IMR-90 (cell line): ENCODE measurements at regions not wholly inside any gene's neighbourhood (a gene's known extent, or its start where the extent isn't known, plus 50 kb on each side); places are given as distances from the start of the nearest gene placed in this dataset.

Source experiments
- ATAC-seq: fragments of 200-7000 bp; cut with Tn5 transposase; 2 replicates; pipeline ENCODE4 v1.9.1; 2020; ENCODE audit warnings: low read depth, mild to moderate bottlenecking, moderate library complexity
- BruUV-seq: library from RNA; stranded (reverse); fragments of 400-500 nt; replicated peaks from 2 replicates; lab custom pipeline; 2021; lab: Mats Ljungman, UMichigan
- CTCF ChIA-PET: fragments of 300-600 bp; formaldehyde crosslinking; extraction: SDS; loops from one replicate; lab custom pipeline; 2021; ENCODE audit warnings: antibody characterized with exemption; lab: Yijun Ruan, JAX
- POLR2A ChIA-PET: fragments of 300-600 bp; sonication (Branson Sonifier 250); formaldehyde crosslinking; loops from one replicate; lab custom pipeline; 2022; ENCODE audit warnings: antibody characterized with exemption; ENCODE audit not compliant: unreplicated experiment; lab: Charles Lee
- DNase-seq: peaks from one replicate; pipeline ENCODE4 v3.0.0; 2013
- H2AFZ ChIP-seq: replicated peaks from 2 replicates; pipeline ENCODE3; 2013; ENCODE audit warnings: low read length, mild to moderate bottlenecking; ENCODE audit not compliant: poor library complexity
- H2AK5ac ChIP-seq: 2 replicates; pipeline ENCODE4 v1.6.1; 2013; ENCODE audit warnings: low read depth, low read length, inconsistent platforms
- H2AK9ac ChIP-seq: replicated peaks from 2 replicates; pipeline ENCODE3; 2013; ENCODE audit warnings: mild to moderate bottlenecking, low read depth, low read length, moderate library complexity; ENCODE audit not compliant: poor library complexity
- H2BK120ac ChIP-seq: 2 replicates; pipeline ENCODE4 v1.6.1; 2013; ENCODE audit warnings: low read depth, low read length, inconsistent platforms
- H2BK15ac ChIP-seq: 3 replicates; pipeline ENCODE4 v1.6.1; 2013; ENCODE audit warnings: low read depth, low read length, inconsistent platforms
- H2BK20ac ChIP-seq: 2 replicates; pipeline ENCODE4 v1.6.1; 2013; ENCODE audit warnings: low read depth, mild to moderate bottlenecking, inconsistent platforms, low read length, moderate library complexity
- H2BK5ac ChIP-seq: 2 replicates; pipeline ENCODE4 v1.6.1; 2013; ENCODE audit warnings: mild to moderate bottlenecking, low read depth, low read length, inconsistent platforms; ENCODE audit not compliant: poor library complexity, severe bottlenecking
- H3K14ac ChIP-seq: replicated peaks from 2 replicates; pipeline ENCODE4 v1.6.1; 2013; ENCODE audit warnings: low read depth, low read length, inconsistent platforms
- H3K18ac ChIP-seq: 2 replicates; pipeline ENCODE4 v1.6.1; 2013; ENCODE audit warnings: low read depth, low read length, control low read depth
- H3K23ac ChIP-seq: 2 replicates; pipeline ENCODE4 v1.6.1; 2013; ENCODE audit warnings: low read depth, low read length, inconsistent platforms
- H3K27ac ChIP-seq: 2 replicates; pipeline ENCODE4 v1.5.1; 2013; ENCODE audit warnings: mild to moderate bottlenecking, control low read depth, low read length; ENCODE audit not compliant: insufficient read depth
- H3K27me3 ChIP-seq: 2 replicates; pipeline ENCODE4 v1.6.1; 2013; ENCODE audit warnings: low read length; ENCODE audit not compliant: control insufficient read depth, insufficient read depth
- H3K36me3 ChIP-seq: 2 replicates; pipeline ENCODE4 v1.6.1; 2013; ENCODE audit warnings: low read length, mixed read lengths; ENCODE audit not compliant: control insufficient read depth, insufficient read depth
- H3K4ac ChIP-seq: 2 replicates; pipeline ENCODE4 v1.6.1; 2013; ENCODE audit warnings: low read depth, low read length, inconsistent platforms
- H3K4me1 ChIP-seq: 2 replicates; pipeline ENCODE4 v1.6.1; 2013; ENCODE audit warnings: low read length, mixed read lengths; ENCODE audit not compliant: control insufficient read depth, insufficient read depth
- H3K4me2 ChIP-seq: 2 replicates; pipeline ENCODE4 v1.6.1; 2013; ENCODE audit warnings: low read depth, mild to moderate bottlenecking, control low read depth, low read length, moderate library complexity
- H3K4me3 ChIP-seq: 2 replicates; pipeline ENCODE4 v1.5.1; 2013; ENCODE audit warnings: low read depth, mild to moderate bottlenecking, control low read depth, low read length, moderate library complexity; ENCODE audit not compliant: insufficient read depth
- H3K56ac ChIP-seq: 2 replicates; pipeline ENCODE4 v1.6.1; 2013; ENCODE audit warnings: low read length, inconsistent platforms; ENCODE audit not compliant: insufficient read depth; ENCODE audit errors: extremely low read depth
- H3K79me1 ChIP-seq, 2 experiments: 2 replicates each; pipeline ENCODE4 v1.6.1; 2013; ENCODE audit warnings: low read length in 2 of 2, inconsistent platforms in 1 of 2, low read depth in 1 of 2
- H3K9ac ChIP-seq: 2 replicates; pipeline ENCODE4 v1.6.1; 2013; ENCODE audit warnings: low read depth, low read length, control low read depth
- H3K9me1 ChIP-seq: 2 replicates; pipeline ENCODE4 v1.6.1; 2013; ENCODE audit warnings: low read length, inconsistent platforms; ENCODE audit not compliant: insufficient read depth
- H3K9me3 ChIP-seq: 2 replicates; pipeline ENCODE4 v1.6.1; 2013; ENCODE audit warnings: low read length; ENCODE audit not compliant: control insufficient read depth, insufficient read depth
- H4K20me1 ChIP-seq: 2 replicates; pipeline ENCODE4 v1.6.1; 2013; ENCODE audit warnings: low read length, inconsistent platforms; ENCODE audit not compliant: insufficient read depth
- H4K5ac ChIP-seq: 2 replicates; pipeline ENCODE4 v1.6.1; 2013; ENCODE audit warnings: mild to moderate bottlenecking, low read depth, low read length, control low read depth
- H4K8ac ChIP-seq, 2 experiments: 2 replicates each; pipeline ENCODE4 v1.6.1; 2013; ENCODE audit warnings: low read depth in 2 of 2, low read length in 2 of 2, control low read depth in 1 of 2, inconsistent platforms in 1 of 2
- H4K91ac ChIP-seq: 2 replicates; pipeline ENCODE4 v1.6.1; 2013; ENCODE audit warnings: low read depth, low read length, inconsistent platforms; ENCODE audit not compliant: insufficient read depth
- BHLHE40 ChIP-seq: fragments of 150-350 bp; IDR thresholded peaks from 2 replicates; pipeline ENCODE4 v1.6.1; 2016; ENCODE audit warnings: mild to moderate bottlenecking, low read depth, low read length
- WGBS, 2 experiments: methylation state at CpG; one replicate each; pipeline versions ENCODE4 v1.1.5 to v1.1.7; 2013; ENCODE audit warnings: missing lambda C conversion rate in 2 of 2; ENCODE audit not compliant: insufficient read length in 1 of 2; ENCODE audit errors: extremely low coverage in 2 of 2; 5-methylcytosine and 5-hydroxymethylcytosine counted together
- dilution Hi-C: fragments of 300-500 bp; cut with HindIII; formaldehyde crosslinking; loops from one replicate; pipeline ENCODE4 v1.14.3; 2018; ENCODE audit warnings: low sequenced_read_pairs; ENCODE audit not compliant: unreplicated experiment
- in situ Hi-C: fragments of 300-500 bp; cut with MboI; formaldehyde crosslinking; loops from 3 replicates; pipeline ENCODE4 v1.14.3; 2019; ENCODE audit warnings: low sequenced_read_pairs, inconsistent platforms, mixed read lengths
- intact Hi-C: fragments of 100-400 bp; cut with micrococcal nuclease; formaldehyde crosslinking; loops from 2 replicates; pipeline ENCODE4 v1.10.0; 2022

DNA sequence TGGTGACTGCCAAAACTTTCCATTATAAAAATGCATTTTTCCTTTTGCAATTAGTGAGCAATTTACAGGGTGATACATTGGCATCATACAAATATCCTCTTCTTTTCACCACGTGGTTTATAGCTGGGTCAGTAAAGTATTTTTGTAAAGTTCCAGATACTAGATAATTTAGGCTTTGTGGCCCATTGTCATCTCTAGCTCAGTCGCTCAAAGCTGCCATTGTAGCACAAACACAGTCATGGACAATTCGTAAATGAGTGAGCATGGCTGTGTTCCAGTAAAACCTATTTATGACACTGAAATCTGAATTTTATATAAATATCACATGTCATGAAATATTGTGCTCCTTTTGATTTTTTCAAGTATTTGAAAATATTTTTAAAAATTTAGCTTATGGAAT lies 162.9 kb downstream of the USP12 start:
- CTCF ChIA-PET: interaction anchor here (1.4 kb wide), 1 partner anchor 62 kb away, joined by 5 read pairs; no protein-coding TSS in a partner anchor
- no peak for TF ChIP-seq BHLHE40

More for the DNA sequence above, 162.9 kb downstream of the USP12 start:
- ATAC-seq (no peak), DNase-seq (no peak)
- intact Hi-C loops (no loop called here), dilution Hi-C loops (no loop called here), in situ Hi-C loops (no loop called here)
- Histone ChIP-seq H3K14ac (no peak overlapping the region), H3K18ac (no peak overlapping the region), H4K5ac (no peak overlapping the region), H3K4ac (no peak overlapping the region), H3K79me1 (no peaks in the 10 kb centered on the region), H4K91ac (no peak overlapping the region), H3K9me3 (0 out of 2 replicates have a peak, but pooled peaks cover under 1% of the 10 kb centered on the region), H2BK15ac (no peak overlapping the region), H3K27ac (no peak overlapping the region), H3K23ac (no peak overlapping the region), H2BK5ac (no peak overlapping the region), H2AK5ac (no peak overlapping the region), H3K36me3 (no peaks in the 10 kb centered on the region), H2AK9ac (no peak overlapping the region), H3K9ac (no peak overlapping the region), H3K56ac (no peak overlapping the region), H3K4me1 (peaks cover 3% of the 10 kb centered on the region), H4K20me1 (no peaks in the 10 kb centered on the region), H3K4me2 (no peak overlapping the region), H2BK120ac (no peak overlapping the region), H2AFZ (no peak overlapping the region), H3K9me1 (no peaks in the 10 kb centered on the region), H4K8ac (no peak overlapping the region), H2BK20ac (no peak overlapping the region), H3K27me3 (peaks cover 15% of the 10 kb centered on the region), H3K4me3 (no peak overlapping the region)
- no CpG with 5 or more reads among the region's 3 CpGs for WGBS, 2 experiments
- POLR2A ChIA-PET: no interaction called here
- BruUV-seq: no TSS peak
